Neural progenitor cell (in vitro differentiated cells): ENCODE measurements at regions not wholly inside any gene's neighbourhood (a gene's known extent, or its start where the extent isn't known, plus 50 kb on each side); places are given as distances from the start of the nearest gene placed in this dataset.

Experiments
- CTCF ChIP-seq: fragments of 200-600 bp; sonication (generic); IDR thresholded peaks from 2 replicates; pipeline ENCODE4 v1.5.1; 2017; ENCODE audit warnings: antibody characterized with exemption, mild to moderate bottlenecking
- EZH2 ChIP-seq: fragments of 200-600 bp; sonication (generic); IDR thresholded peaks from 2 replicates; pipeline ENCODE4 v1.6.1; 2017; ENCODE audit warnings: antibody characterized with exemption, mild to moderate bottlenecking, moderate library complexity

- TF ChIP-seq CTCF (no peak), EZH2 (no peak)
Measured at GRCh38 chr5:93096561-93096960, 484.5 kb downstream of the NR2F1-AS1 start.
